ENCODE measurements at regions not wholly inside any gene's neighbourhood (a gene's known extent, or its start where the extent isn't known, plus 50 kb on each side); places are given as distances from the start of the nearest gene placed in this dataset.
A peak's percentile ranks its signal among the peaks of the same experiment; 100 is the strongest.

DNA sequence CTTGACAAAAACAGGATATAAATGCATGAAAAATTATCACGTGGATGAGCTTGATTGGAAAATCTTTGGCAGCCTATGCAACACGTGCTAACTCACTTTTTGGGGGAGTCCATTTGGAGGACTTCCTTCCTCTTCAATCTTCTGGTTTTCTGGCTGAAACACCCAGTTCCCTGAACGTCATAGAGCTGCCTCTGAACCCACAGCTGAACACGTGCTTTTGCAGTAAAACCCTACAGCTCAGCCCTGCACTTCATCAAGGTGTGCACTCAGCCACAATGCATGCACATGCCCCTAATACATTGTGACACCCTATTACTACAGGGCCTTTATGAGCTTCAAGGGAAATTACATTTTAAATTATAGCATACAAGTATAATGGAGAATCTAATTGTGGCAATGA, 808.7 kb upstream of the AUTS2 start:
- H3K4me3 Mint-ChIP-seq = no peak overlapping the region
- peaks cover 7% of the 10 kb centered on the region for H3K27me3 Mint-ChIP-seq
- no peak for TF ChIP-seq CTCF (conservative IDR thresholded peaks at IDR 0.05)
- peaks cover 16% of the 10 kb centered on the region for H3K4me1 Mint-ChIP-seq (ENCODE audit: unreplicated experiment)
- H3K9me3 Mint-ChIP-seq = no peaks in the 10 kb centered on the region
- no peak overlapping the region for H3K27ac Mint-ChIP-seq
- no peak for DNase-seq (ENCODE audit: extremely low spot score, unreplicated experiment)
- no peaks in the 10 kb centered on the region for H3K36me3 Mint-ChIP-seq

DNA sequence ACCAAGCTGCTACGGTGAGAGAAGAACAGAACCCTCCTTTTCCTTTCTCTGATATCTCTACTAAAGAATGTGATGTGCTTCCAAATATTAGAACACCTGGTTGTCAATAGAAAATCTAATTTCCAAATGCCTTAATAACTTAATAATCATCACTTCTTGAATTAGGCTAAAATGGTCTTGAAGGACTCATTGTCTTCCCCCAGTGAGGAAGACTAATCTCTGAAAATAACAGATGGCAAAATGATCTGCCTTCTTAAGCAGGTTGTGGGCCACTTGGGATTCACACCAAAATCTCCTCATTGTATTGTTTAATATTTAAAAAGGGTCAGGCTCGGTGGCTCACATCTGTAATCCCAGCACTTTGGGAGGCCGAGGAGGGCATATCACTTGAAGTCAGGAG, 805.9 kb upstream of the AUTS2 start:
- TF ChIP-seq CTCF (conservative IDR thresholded peaks at IDR 0.05) = no peak
- Mint-ChIP-seq H3K27me3 (peaks cover 7% of the 10 kb centered on the region), H3K36me3 (no peaks in the 10 kb centered on the region), H3K9me3 (no peaks in the 10 kb centered on the region), H3K27ac (no peak overlapping the region), H3K4me3 (no peak overlapping the region), H3K4me1 (ENCODE audit: unreplicated experiment) (peaks cover 14% of the 10 kb centered on the region)
- DNase-seq (ENCODE audit: extremely low spot score, unreplicated experiment) = no peak

DNA sequence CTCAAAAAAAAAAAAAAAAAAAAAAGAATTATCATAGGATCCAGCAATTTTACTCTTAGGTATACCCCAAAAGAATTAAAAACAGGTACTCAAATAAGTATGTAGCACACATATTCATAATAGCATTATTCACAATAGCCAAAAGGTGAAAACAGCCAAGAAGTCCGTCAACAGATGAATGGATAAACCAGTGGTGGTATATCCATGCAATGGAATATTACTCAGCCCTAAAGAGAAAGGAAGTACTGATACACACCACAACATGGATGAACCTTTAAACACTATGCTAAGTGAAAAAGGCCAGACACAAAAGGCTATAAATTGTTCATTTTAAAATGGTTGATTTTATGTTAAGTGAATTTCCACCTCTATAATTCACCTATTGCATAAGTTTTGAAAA, 804.8 kb upstream of the AUTS2 start:
- Mint-ChIP-seq H3K36me3 (no peaks in the 10 kb centered on the region), H3K27ac (no peak overlapping the region), H3K9me3 (no peaks in the 10 kb centered on the region), H3K4me3 (no peak overlapping the region), H3K27me3 (no peaks in the 10 kb centered on the region), H3K4me1 (ENCODE audit: unreplicated experiment) (peaks cover 7% of the 10 kb centered on the region)
- no peak for TF ChIP-seq CTCF (conservative IDR thresholded peaks at IDR 0.05)
- DNase-seq (ENCODE audit: extremely low spot score, unreplicated experiment) = no peak

DNA sequence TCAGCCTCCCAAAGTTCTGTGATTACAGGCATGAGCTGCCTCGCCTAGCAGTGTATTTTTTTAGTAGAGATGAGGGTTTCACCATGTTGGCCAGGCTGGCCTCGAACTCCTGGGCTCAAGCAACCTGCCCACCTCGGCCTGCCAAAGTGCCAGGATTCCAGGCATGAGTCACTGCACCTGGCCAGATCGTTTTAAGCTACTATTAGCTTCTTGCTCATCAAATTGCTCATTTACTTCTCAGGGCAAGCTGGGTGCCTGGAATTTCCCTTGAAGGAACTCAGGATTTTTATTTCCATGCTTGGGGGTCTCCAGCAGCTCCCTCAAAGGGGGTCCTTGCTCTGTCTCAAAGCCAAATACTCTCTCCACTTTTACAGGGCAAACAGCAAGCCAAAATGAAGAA, 798.0 kb upstream of the AUTS2 start:
- no peaks in the 10 kb centered on the region for H3K36me3 Mint-ChIP-seq
- H3K4me1 Mint-ChIP-seq (ENCODE audit: unreplicated experiment) = no peaks in the 10 kb centered on the region
- DNase-seq (ENCODE audit: extremely low spot score, unreplicated experiment) = no peak
- no peaks in the 10 kb centered on the region for H3K9me3 Mint-ChIP-seq
- no peak overlapping the region for H3K4me3 Mint-ChIP-seq
- H3K27me3 Mint-ChIP-seq = no peaks in the 10 kb centered on the region
- H3K27ac Mint-ChIP-seq = peak overlapping the region; percentile 55
- TF ChIP-seq CTCF (conservative IDR thresholded peaks at IDR 0.05) = no peak

DNA sequence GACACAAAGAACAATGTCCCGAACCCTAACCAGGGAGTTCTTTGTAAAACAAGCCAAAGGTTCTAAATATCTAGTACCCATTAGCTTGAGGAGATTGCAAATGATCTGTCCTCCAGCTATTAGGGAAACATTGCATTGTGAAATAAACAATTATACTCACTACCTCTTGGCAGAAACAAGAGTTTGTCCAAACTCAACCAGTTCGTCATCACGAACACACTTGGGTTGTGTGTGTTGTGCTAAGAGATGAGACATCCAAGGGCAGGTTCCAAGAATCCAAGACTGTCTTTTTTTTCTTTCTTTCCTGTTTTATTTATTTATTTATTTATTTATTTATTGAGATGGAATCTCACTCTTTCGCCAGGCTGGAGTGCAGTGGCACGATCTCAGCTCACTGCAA, 793.1 kb upstream of the AUTS2 start:
- no peaks in the 10 kb centered on the region for H3K36me3 Mint-ChIP-seq

More for the DNA sequence above, 793.1 kb upstream of the AUTS2 start:
- H3K9me3 Mint-ChIP-seq = peaks cover 4% of the 10 kb centered on the region
- H3K27me3 Mint-ChIP-seq = no peaks in the 10 kb centered on the region
- no peak for TF ChIP-seq CTCF (conservative IDR thresholded peaks at IDR 0.05)
- no peak overlapping the region for H3K27ac Mint-ChIP-seq
- no peak for DNase-seq (ENCODE audit: extremely low spot score, unreplicated experiment)
- no peak overlapping the region for H3K4me3 Mint-ChIP-seq
- no peaks in the 10 kb centered on the region for H3K4me1 Mint-ChIP-seq (ENCODE audit: unreplicated experiment)

Data from type B pancreatic cell (in vitro differentiated cells).